NCI-H2227 (cell line): ENCODE measurements at regions not wholly inside any gene's neighbourhood (a gene's known extent, or its start where the extent isn't known, plus 50 kb on each side); places are given as distances from the start of the nearest gene placed in this dataset.

Experiments
- DNase-seq: peaks from one replicate; lab custom pipeline; 2025; ENCODE audit not compliant: unreplicated experiment; lab: John Stamatoyannopoulos, UW

DNA sequence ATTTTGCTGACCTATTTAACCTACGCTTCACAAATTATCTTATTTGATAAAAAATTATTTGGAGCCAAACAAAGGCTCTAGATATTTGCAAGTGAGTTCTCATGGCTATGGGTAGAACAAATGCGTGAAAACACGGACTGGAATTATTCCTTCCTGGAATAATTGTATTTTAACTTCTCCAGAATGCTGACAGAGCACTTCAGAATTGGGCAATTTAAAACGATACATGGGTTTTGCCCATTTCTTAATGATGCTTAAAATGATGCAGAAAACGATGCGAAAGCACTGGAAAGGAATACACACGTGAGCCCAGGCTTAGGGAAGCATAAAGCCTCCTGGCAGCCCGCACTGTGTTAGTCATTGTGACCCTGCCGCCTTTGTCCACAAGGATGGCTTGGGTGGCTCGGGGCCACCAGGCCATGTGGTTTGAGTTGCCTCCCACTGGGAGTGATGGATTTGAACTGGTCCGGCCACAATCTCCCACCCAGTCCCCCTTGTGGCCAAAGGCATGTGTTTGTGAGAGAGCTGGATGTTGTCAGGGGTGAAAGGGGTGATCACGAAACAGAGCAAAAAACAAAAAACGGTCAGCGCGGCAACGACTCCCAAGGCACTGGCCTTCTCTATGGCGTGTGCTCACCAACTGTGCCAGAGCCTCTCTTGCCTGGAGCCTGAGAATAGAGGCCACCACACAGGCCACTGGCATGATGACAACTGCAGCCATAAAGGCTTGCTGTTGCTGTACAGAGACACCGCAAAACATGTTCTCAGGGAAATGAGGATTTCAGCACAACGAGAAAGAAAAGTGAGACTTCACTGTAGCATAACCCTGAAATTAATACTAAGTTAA lies 234.2 kb upstream of the ADAMTS16 start:
- no peak for DNase-seq

DNA sequence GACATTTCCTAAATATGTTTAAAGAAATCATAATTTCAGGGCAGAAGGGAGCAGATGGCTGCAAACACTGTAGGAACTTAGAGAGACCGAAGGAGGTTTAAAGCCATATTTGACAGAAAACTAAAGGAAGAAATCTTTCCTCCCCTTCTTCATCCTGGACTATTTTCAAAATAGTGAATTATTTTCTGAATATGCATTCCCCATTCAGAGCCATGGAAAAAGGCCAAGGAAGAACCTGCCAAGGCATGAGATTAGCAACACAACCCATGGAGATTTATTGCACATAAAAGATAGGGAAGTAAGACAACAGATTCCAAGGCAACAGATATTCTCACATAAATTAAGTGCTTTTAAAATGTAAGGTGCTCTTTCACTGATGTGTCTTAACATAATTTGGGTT lies 233.3 kb upstream of the ADAMTS16 start:
- DNase-seq, result no peak

GRCh38 chr5:4907571-4907970 lies 232.6 kb upstream of the ADAMTS16 start:
- no peak for DNase-seq

- DNase-seq, result no peak
Measured at GRCh38 chr5:4909086-4909485, 231.0 kb upstream of the ADAMTS16 start.

DNA sequence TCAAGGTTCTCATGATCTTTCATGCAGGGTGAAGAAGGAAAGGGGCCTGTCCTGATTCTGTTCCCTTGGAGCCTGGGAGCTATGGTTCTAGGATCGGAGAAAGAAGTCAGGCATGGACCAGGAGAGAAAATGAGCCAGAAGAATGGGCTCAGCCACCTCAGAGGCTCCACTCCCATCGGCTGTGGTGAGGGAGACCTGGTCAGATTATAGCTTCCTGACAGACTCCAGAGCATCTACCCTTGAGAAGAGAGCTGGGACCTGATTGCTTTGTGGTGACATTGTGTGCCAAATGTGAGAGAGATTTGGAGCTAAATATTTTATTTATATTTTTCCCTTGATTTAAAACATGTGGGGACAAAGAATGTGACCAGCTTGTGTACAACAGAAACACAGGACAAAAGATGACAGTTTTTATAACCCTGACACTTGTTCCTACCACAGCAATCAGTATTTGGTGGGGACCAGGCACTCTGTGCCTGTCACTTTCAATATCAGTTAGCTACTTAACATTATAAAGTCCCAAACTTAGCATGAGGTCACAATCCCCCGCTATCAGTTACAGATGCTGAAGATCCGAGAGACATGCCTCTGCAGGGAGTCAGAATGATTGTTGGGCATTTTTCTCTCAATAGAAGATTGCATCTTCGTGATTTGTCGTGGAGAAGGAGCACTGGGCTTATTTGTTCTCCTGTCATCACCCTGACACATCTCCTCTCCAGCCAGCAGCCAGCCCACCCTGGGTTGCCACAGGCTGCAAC lies 228.3 kb upstream of the ADAMTS16 start:
- no peak for DNase-seq

DNA sequence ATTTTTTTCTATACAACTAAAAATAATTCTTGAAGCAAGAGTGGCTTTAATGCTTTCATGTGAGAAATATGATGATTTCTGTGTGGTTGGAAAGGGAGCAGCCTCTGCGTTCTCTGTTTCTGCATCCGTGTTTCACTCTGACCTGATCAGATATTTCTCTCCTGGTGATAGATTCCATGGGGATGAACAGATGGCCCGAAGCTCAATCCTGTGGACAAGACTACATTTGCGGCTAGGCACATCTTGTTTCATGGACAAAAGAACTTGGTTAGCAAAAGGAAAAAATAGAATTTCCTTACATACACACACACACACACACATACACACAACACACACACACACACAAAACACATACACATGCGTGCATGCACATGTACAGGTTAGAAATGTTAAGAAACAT lies 218.2 kb upstream of the ADAMTS16 start:
- no peak for DNase-seq

DNA sequence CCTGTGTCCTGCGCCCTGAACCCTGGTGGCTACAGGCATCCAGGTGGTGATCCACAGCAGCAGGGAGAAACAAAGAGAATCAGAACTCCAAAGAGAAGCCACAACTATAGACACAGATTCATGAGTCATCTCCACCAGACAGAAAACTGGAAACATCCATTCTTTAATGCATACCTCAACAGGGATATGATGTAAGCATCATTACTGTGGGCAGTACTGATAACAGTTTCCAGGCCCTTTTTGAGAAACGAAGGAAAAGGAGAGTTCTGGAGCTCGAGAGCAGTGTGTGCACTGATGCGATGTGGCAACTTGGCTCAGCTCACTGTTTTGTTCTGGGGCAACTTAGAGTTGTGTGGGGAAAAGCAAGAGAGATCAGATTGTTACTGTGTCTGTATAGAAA lies 215.6 kb upstream of the ADAMTS16 start:
- DNase-seq, result no peak

DNA sequence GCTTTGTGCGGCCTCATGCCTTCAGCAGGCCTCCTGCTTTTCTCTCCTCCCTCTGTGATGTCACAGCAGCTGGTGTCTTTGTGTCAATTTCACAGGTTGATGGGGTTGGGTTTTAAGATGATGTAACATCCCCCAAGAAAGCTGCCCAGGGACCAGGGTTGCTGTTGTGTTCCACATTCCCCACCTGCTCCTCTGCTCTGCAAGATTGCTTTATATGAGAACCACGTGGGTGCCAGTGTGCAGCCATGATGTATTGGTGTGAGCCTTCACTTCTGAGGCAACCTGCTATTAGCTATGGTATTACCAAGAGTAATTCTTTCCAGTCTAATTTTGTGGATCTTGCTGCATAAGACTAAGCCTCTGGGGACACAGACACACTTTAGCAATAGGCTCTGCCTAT lies 213.0 kb upstream of the ADAMTS16 start:
- no peak for DNase-seq

- DNase-seq, result no peak
Measured at GRCh38 chr5:4928409-4928808, 211.7 kb upstream of the ADAMTS16 start.

DNA sequence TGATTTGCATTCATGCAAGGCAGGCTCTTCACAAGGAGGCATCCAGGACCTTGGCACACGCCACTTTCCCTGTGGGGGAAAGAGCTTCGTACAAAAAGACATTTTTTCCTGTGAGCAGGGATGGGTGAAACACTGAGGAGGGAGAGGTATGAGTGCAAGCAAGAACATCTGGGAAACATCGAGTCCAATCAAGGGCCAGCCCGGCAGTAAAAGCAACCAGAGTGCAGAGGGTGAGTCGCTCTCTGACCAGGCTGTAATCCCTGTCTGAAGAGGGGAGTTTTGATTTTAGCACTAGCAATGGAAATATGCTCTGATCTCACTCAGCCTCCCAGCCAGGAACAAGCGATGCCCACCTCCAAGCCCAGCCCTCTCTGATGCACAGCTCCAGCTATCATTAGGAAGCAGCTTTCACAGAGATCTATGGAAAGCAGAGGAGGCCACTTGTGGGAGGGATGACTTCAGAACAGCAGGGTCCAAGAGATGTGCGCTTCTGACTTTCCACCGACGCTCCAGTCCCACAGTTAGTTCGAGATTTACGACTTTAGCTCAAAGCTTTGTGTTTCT lies 211.0 kb upstream of the ADAMTS16 start:
- no peak for DNase-seq

GRCh38 chr5:4939042-4939781 lies 200.9 kb upstream of the ADAMTS16 start:
- no peak for DNase-seq

DNA sequence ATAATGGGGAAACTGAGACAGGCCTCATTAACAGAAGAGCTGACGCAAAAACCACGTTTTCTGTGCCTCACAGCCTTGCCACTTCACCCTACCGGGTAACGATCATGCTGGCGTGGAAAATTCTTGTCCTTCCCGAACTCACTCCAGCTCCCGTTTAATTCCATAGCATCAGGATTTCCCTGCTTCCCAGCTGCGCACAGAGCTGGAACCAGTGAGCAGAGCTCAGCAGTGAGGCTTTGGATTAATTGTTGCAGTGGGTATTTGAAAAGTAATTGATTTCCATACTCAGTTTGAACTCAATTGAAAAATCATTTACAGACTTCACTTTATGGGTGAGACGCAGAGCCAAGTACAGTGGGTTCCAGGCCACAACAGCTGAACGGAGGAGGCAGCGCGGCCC lies 199.0 kb upstream of the ADAMTS16 start:
- DNase-seq, result no peak

GRCh38 chr5:4941957-4942830 lies 197.9 kb upstream of the ADAMTS16 start:
- DNase-seq, result no peak

GRCh38 chr5:4942831-4943178 lies 197.3 kb upstream of the ADAMTS16 start:
- no peak for DNase-seq

DNA sequence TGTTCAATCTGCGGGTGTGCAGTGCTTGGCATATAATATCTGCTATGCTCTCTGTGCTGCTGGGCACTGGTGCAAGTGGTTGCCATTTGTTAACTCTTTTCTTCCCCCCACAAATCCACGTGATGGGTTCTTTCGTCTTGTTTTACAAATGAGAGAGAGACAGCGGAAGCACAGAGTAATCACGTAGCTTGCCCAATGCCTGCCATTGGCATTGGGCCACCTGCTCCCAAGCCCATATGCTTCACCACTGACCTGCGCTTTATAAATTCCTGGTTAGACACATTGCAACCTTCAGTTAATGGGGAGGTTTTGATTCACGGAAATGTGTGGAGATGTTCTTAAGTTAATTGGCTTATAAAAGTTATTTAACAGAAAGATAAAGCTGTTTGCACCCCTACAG lies 194.8 kb upstream of the ADAMTS16 start:
- no peak for DNase-seq

GRCh38 chr5:4947106-4947505 lies 193.0 kb upstream of the ADAMTS16 start:
- no peak for DNase-seq

DNA sequence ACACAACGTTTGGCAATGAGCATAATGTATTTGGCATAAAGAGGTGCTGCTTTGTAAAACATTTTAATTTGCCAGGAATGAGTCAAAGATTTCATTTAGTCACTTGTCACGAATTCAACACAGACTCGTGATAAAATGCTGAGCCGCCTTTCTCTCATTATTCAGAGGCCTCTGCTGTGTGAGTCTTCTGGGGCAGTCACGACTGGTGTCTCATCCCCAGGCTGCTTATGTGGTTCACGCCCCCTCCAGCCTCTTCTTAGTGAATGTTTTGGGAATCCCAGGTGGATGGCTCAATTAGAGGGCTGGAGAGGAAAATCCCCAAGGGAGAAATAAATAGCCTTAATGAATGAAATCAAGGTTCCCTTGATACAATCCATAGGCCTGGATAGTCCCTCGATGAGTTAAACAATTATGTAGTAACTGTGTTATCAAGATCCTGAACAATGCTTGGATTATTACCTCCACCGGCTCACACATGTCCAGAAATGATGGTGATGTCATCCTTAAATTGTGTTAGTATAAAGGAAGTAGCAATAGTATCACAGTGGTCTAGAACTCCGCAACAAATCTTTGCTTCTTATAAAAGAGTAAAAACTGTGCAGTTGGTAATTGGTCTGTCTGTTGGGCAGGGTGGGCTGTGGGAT lies 192.1 kb upstream of the ADAMTS16 start:
- DNase-seq, result no peak

GRCh38 chr5:4949108-4949507 lies 191.0 kb upstream of the ADAMTS16 start:
- no peak for DNase-seq

- no peak for DNase-seq
Measured at GRCh38 chr5:4953576-4953975, 186.6 kb upstream of the ADAMTS16 start.

DNA sequence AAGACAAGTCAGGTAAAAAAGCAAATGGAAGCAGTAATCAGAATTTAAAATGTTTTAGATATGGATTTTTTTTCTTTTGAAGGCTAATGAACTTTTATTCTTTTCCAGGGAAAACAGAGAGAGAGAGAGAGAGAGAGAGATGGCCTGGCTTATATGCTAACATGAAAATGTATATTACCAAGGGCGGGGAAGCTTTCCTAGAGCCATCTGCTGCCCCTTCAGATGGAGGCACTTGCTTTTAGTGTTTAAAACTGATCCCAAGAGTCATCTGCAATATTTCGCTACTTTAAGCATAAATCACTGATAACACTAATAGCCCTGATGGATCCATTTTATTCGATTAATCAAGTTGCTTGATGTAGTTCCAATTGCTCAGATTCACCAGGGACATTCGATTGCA lies 186.1 kb upstream of the ADAMTS16 start:
- DNase-seq, result no peak
